SU-DHL-6 (cell line): ENCODE measurements at regions not wholly inside any gene's neighbourhood (a gene's known extent, or its start where the extent isn't known, plus 50 kb on each side); places are given as distances from the start of the nearest gene placed in this dataset.
"Not testable (repeated sequence)": the region's sequence is repeated elsewhere in the genome, so short reads cannot be mapped to it uniquely, and the experiment has no call there.

Source experiments
- CTCF ChIP-seq: fragments of 200-600 bp; sonication (generic); IDR thresholded peaks from one replicate; pipeline ENCODE4 v1.5.1; 2017; ENCODE audit warnings: antibody characterized with exemption, mild to moderate bottlenecking, low read length, moderate library complexity; ENCODE audit not compliant: insufficient read depth, poor library complexity, severe bottlenecking
- EZH2phosphoT487 ChIP-seq: fragments of 200-600 bp; sonication (generic), shearing (Covaris generic); conservative IDR thresholded peaks from 2 replicates; pipeline ENCODE4 v1.6.1; 2018; ENCODE audit warnings: mild to moderate bottlenecking, antibody characterized with exemption, low read length, moderate library complexity, mixed read lengths

DNA sequence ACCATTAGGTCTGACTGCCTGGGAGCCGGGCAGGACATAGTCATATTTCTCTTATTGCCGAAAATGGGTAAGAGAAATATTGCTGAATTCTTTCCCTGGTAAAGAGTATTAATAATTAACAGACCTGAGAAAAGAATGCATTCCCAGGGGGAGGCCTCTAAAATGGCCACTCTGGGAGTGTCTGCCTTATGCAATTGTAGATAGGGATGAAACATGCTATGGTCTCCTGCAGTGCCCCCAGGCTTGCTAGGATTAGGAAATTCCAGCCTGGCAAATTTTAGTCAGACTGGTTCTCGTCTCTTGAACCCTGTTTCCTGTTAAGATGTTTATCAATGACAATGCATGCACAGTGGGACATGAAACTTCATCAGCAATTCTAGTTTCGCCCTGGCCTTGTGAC lies 975.7 kb downstream of the TBC1D32 start:
- TF ChIP-seq CTCF, EZH2phosphoT487: not testable (repeated sequence)
